GM18517 (cell line): ENCODE measurements at regions not wholly inside any gene's neighbourhood (a gene's known extent, or its start where the extent isn't known, plus 50 kb on each side); places are given as distances from the start of the nearest gene placed in this dataset.
"Not testable (repeated sequence)": the region's sequence is repeated elsewhere in the genome, so short reads cannot be mapped to it uniquely, and the experiment has no call there.

Experiments used
- ATAC-seq: cut with Tn5 transposase; IDR thresholded peaks from one replicate; pipeline ENCODE4 v1.9.1; 2021; ENCODE audit warnings: mild to moderate bottlenecking, moderate library complexity; ENCODE audit not compliant: unreplicated experiment

GRCh38 chr13:21909331-21909730, 238.5 kb downstream of the FGF9 start:
- ATAC-seq = no peak

GRCh38 chr13:21910546-21910945, 239.7 kb downstream of the FGF9 start:
- no peak for ATAC-seq

- no peak for ATAC-seq
Observed at GRCh38 chr13:21911646-21912298, 240.9 kb downstream of the FGF9 start.

- ATAC-seq = no peak
Observed at GRCh38 chr13:21913010-21913409, 242.1 kb downstream of the FGF9 start.

- ATAC-seq = no peak
Observed at GRCh38 chr13:21917086-21918015, 246.5 kb downstream of the FGF9 start.

- ATAC-seq = not testable (repeated sequence)
Observed at GRCh38 chr13:21920802-21921201, 249.9 kb downstream of the FGF9 start.

GRCh38 chr13:21924958-21925357, 254.1 kb downstream of the FGF9 start:
- no peak for ATAC-seq

GRCh38 chr13:21925720-21926119, 254.8 kb downstream of the FGF9 start:
- ATAC-seq = no peak

- no peak for ATAC-seq
Observed at GRCh38 chr13:21929400-21929799, 258.5 kb downstream of the FGF9 start.

- ATAC-seq = no peak
Observed at GRCh38 chr13:21930536-21930935, 259.7 kb downstream of the FGF9 start.

- no peak for ATAC-seq
Observed at GRCh38 chr13:21932578-21932977, 261.7 kb downstream of the FGF9 start.

- no peak for ATAC-seq
Observed at GRCh38 chr13:21932996-21933395, 262.1 kb downstream of the FGF9 start.

- no peak for ATAC-seq
Observed at GRCh38 chr13:21934284-21934683, 263.4 kb downstream of the FGF9 start.

- no peak for ATAC-seq
Observed at GRCh38 chr13:21936674-21937073, 265.8 kb downstream of the FGF9 start.

- ATAC-seq = no peak
Observed at GRCh38 chr13:21938168-21938567, 267.3 kb downstream of the FGF9 start.

- no peak for ATAC-seq
Observed at GRCh38 chr13:21938636-21939035, 267.8 kb downstream of the FGF9 start.

- ATAC-seq = no peak
Observed at GRCh38 chr13:21942061-21942460, 271.2 kb downstream of the FGF9 start.

- no peak for ATAC-seq
Observed at GRCh38 chr13:21944610-21945009, 273.7 kb downstream of the FGF9 start.

- ATAC-seq = no peak
Observed at GRCh38 chr13:21945195-21945594, 274.3 kb downstream of the FGF9 start.

- no peak for ATAC-seq
Observed at GRCh38 chr13:21946964-21947363, 276.1 kb downstream of the FGF9 start.

- ATAC-seq = no peak
Observed at GRCh38 chr13:21948769-21949474, 278.0 kb downstream of the FGF9 start.
